ENCODE measurements at regions not wholly inside any gene's neighbourhood (a gene's known extent, or its start where the extent isn't known, plus 50 kb on each side); places are given as distances from the start of the nearest gene placed in this dataset.
"Not testable (repeated sequence)": the region's sequence is repeated elsewhere in the genome, so short reads cannot be mapped to it uniquely, and the experiment has no call there.

- DNase-seq (ENCODE audit: low read depth), result no peak
Observed at GRCh38 chr14:97802430-97803373, 1005.5 kb downstream of the VRK1 start.

- no peak for DNase-seq (ENCODE audit: low read depth)
Observed at GRCh38 chr14:97804056-97804455, 1006.9 kb downstream of the VRK1 start.

GRCh38 chr14:97806891-97807290 lies 1009.7 kb downstream of the VRK1 start:
- no peak for DNase-seq (ENCODE audit: low read depth)

GRCh38 chr14:97808541-97808940 lies 1011.4 kb downstream of the VRK1 start:
- DNase-seq (ENCODE audit: low read depth), result not testable (repeated sequence)

- no peak for DNase-seq (ENCODE audit: low read depth)
Observed at GRCh38 chr14:97813556-97813955, 1016.4 kb downstream of the VRK1 start.

- DNase-seq (ENCODE audit: low read depth), result no peak
Observed at GRCh38 chr14:97820781-97821180, 1023.6 kb downstream of the VRK1 start.

- no peak for DNase-seq (ENCODE audit: low read depth)
Observed at GRCh38 chr14:97824218-97824617, 1027.0 kb downstream of the VRK1 start.

GRCh38 chr14:97827746-97828145 lies 1030.6 kb downstream of the VRK1 start:
- DNase-seq (ENCODE audit: low read depth), result no peak

GRCh38 chr14:97832776-97833175 lies 1035.6 kb downstream of the VRK1 start:
- DNase-seq (ENCODE audit: low read depth), result no peak

- no peak for DNase-seq (ENCODE audit: low read depth)
Observed at GRCh38 chr14:97838986-97839385, 1041.8 kb downstream of the VRK1 start.

GRCh38 chr14:97840159-97840558 lies 1043.0 kb downstream of the VRK1 start:
- no peak for DNase-seq (ENCODE audit: low read depth)

GRCh38 chr14:97841762-97842161 lies 1044.6 kb downstream of the VRK1 start:
- DNase-seq (ENCODE audit: low read depth), result no peak

GRCh38 chr14:97843066-97843465 lies 1045.9 kb downstream of the VRK1 start:
- DNase-seq (ENCODE audit: low read depth), result no peak

GRCh38 chr14:97844042-97844441 lies 1046.9 kb downstream of the VRK1 start:
- DNase-seq (ENCODE audit: low read depth), result no peak

GRCh38 chr14:97846156-97846555 lies 1049.0 kb downstream of the VRK1 start:
- no peak for DNase-seq (ENCODE audit: low read depth)

- no peak for DNase-seq (ENCODE audit: low read depth)
Observed at GRCh38 chr14:97848317-97848980, 1051.3 kb downstream of the VRK1 start.

- DNase-seq (ENCODE audit: low read depth), result no peak
Observed at GRCh38 chr14:97850466-97850865, 1053.3 kb downstream of the VRK1 start.

GRCh38 chr14:97850886-97851285 lies 1053.7 kb downstream of the VRK1 start:
- no peak for DNase-seq (ENCODE audit: low read depth)

GRCh38 chr14:97851428-97851995 lies 1054.3 kb downstream of the VRK1 start:
- DNase-seq (ENCODE audit: low read depth), result no peak

GRCh38 chr14:97854918-97855317 lies 1057.7 kb downstream of the VRK1 start:
- no peak for DNase-seq (ENCODE audit: low read depth)

- no peak for DNase-seq (ENCODE audit: low read depth)
Observed at GRCh38 chr14:97866195-97866594, 1069.0 kb downstream of the VRK1 start.

GRCh38 chr14:97866664-97867063 lies 1069.5 kb downstream of the VRK1 start:
- no peak for DNase-seq (ENCODE audit: low read depth)

GRCh38 chr14:97873291-97873690 lies 1076.1 kb downstream of the VRK1 start:
- DNase-seq (ENCODE audit: low read depth), result no peak

All from CMK (cell line).